WI38 (cell line): ENCODE measurements at regions not wholly inside any gene's neighbourhood (a gene's known extent, or its start where the extent isn't known, plus 50 kb on each side); places are given as distances from the start of the nearest gene placed in this dataset.

Experiments
- H3K4me3 ChIP-seq: 2 replicates; pipeline ENCODE4 v1.5.1; 2011; ENCODE audit warnings: low read depth, mild to moderate bottlenecking, control low read depth, low read length
- TF ChIP-seq, protein P1 (sequence below): IDR thresholded peaks from 2 replicates; pipeline ENCODE4 v1.5.1; 2012; ENCODE audit warnings: low read depth, mild to moderate bottlenecking, control low read depth, low read length

- no peak overlapping the region for H3K4me3 ChIP-seq
- TF ChIP-seq, protein P1, sequence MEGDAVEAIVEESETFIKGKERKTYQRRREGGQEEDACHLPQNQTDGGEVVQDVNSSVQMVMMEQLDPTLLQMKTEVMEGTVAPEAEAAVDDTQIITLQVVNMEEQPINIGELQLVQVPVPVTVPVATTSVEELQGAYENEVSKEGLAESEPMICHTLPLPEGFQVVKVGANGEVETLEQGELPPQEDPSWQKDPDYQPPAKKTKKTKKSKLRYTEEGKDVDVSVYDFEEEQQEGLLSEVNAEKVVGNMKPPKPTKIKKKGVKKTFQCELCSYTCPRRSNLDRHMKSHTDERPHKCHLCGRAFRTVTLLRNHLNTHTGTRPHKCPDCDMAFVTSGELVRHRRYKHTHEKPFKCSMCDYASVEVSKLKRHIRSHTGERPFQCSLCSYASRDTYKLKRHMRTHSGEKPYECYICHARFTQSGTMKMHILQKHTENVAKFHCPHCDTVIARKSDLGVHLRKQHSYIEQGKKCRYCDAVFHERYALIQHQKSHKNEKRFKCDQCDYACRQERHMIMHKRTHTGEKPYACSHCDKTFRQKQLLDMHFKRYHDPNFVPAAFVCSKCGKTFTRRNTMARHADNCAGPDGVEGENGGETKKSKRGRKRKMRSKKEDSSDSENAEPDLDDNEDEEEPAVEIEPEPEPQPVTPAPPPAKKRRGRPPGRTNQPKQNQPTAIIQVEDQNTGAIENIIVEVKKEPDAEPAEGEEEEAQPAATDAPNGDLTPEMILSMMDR, result no peak
Measured at GRCh38 chr4:175970724-175971123, 94.9 kb upstream of the WDR17 start.

- TF ChIP-seq, protein P1, result no peak
- no peak overlapping the region for H3K4me3 ChIP-seq
Measured at GRCh38 chr4:175971388-175972179, 94.1 kb upstream of the WDR17 start.

DNA sequence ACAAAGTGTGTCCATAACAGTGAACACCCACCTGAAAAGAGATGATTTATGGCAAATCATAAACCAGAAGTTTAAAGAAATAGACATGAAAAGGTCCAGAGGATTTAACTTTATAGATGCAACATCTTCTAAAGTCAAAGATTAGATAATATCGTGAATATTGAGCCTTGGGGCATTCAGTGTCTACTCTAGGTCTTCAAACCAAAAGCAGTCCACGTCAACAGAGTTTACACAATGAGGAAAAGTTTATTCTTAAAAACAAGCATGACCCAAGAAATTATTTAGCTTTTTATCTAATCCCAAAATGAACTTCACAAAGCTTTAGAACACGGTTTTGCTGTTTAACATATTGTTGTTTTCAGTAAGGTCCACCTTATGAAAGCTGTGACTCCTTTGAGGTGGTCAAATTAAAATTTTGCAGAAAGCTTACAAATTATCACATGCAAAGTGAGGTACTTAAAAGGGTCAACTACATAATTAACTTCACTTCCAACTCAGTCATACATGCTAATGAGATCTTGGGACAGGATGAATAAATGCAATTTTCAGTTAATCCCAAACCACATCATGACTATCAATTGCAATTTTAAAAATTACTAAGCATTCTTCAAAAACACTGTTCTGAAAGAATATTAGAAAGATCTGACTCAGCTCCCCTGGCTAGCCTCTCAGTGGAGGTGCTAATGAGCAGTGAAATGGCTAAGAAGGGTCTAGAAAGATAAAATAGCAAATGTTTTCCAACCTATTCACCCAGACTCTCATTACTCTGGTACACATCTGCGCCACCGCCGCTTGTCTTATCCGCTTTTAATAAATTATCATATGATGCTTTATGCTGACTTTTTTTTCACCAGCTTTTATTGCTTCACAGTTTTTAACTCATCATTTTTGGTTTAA lies 92.4 kb upstream of the WDR17 start:
- H3K4me3 ChIP-seq, result no peak overlapping the region
- TF ChIP-seq, protein P1, result no peak

GRCh38 chr4:175983636-175984035 lies 82.0 kb upstream of the WDR17 start:
- TF ChIP-seq, protein P1, result no peak
- H3K4me3 ChIP-seq, result no peak overlapping the region

- TF ChIP-seq, protein P1, result no peak
- H3K4me3 ChIP-seq, result no peak overlapping the region
Measured at GRCh38 chr4:175986668-175987067, 79.0 kb upstream of the WDR17 start.

GRCh38 chr4:175988511-175988910 lies 77.1 kb upstream of the WDR17 start:
- H3K4me3 ChIP-seq, result no peak overlapping the region
- TF ChIP-seq, protein P1, result no peak

GRCh38 chr4:175996206-175996605 lies 69.4 kb upstream of the WDR17 start:
- H3K4me3 ChIP-seq, result no peak overlapping the region
- TF ChIP-seq, protein P1, result no peak
